K562 (cell line): ENCODE measurements at regions not wholly inside any gene's neighbourhood (a gene's known extent, or its start where the extent isn't known, plus 50 kb on each side); places are given as distances from the start of the nearest gene placed in this dataset.

ENCODE experiments used
- CEBPG ChIP-seq, 3 experiments: fragments of 200-800 bp in 1 of 3; sonication (Bioruptor generic) in 1 of 3; sonication (generic) in 1 of 3; formaldehyde crosslinking in 1 of 3; IDR thresholded peaks in 2 of 3; conservative IDR thresholded peaks in 1 of 3; 2 replicates each; pipeline versions ENCODE4 v1.6.1 to v1.8.0; 2016 to 2022; ENCODE audit warnings: missing compliant biosample characterization in 2 of 3, missing genetic modification characterization in 2 of 3, mild to moderate bottlenecking in 1 of 3, missing genetic modification reagents in 1 of 3
- E2F4 ChIP-seq: sonication (generic); formaldehyde crosslinking; IDR thresholded peaks from 2 replicates; pipeline ENCODE4 v1.8.0; 2022; ENCODE audit warnings: mild to moderate bottlenecking, low read depth, missing genetic modification reagents
- FOXK1 ChIP-seq: sonication (generic); formaldehyde crosslinking; IDR thresholded peaks from 2 replicates; pipeline ENCODE4 v1.8.0; 2022; ENCODE audit warnings: missing genetic modification reagents, mild to moderate bottlenecking, borderline replicate concordance
- GABPB1 ChIP-seq: sonication (generic); formaldehyde crosslinking; IDR thresholded peaks from 2 replicates; pipeline ENCODE4 v1.8.0; 2022; ENCODE audit warnings: mild to moderate bottlenecking, missing genetic modification reagents
- HIVEP1 ChIP-seq: fragments of 250-450 bp; sonication (Bioruptor Pico); IDR thresholded peaks from 2 replicates; pipeline ENCODE4 v1.4.0; 2020; ENCODE audit warnings: mild to moderate bottlenecking
- MXI1 ChIP-seq: IDR thresholded peaks from 2 replicates; pipeline ENCODE4 v1.6.1; 2011; ENCODE audit warnings: low read depth, mild to moderate bottlenecking, improper control_type of control experiment, low read length
- PHF8 ChIP-seq: fragments of 200-600 bp; sonication (generic); IDR thresholded peaks from 2 replicates; pipeline ENCODE4 v1.6.1; 2012; ENCODE audit warnings: mixed run types, mild to moderate bottlenecking, inconsistent platforms, low read length, moderate library complexity, borderline replicate concordance
- RBM22 ChIP-seq: fragments of 200-400 bp; formaldehyde crosslinking; IDR thresholded peaks from 2 replicates; pipeline ENCODE4 v1.6.1; 2018; ENCODE audit warnings: low read length, low read depth; ENCODE audit not compliant: poor library complexity, severe bottlenecking
- SAFB2 ChIP-seq: fragments of 200-400 bp; formaldehyde crosslinking; IDR thresholded peaks from 2 replicates; pipeline ENCODE4 v1.6.1; 2018; ENCODE audit warnings: borderline replicate concordance, low read length, low read depth, moderate library complexity; ENCODE audit not compliant: severe bottlenecking
- SETDB1 ChIP-seq: IDR thresholded peaks from one replicate; pipeline ENCODE4 v1.6.1; 2012; ENCODE audit warnings: low read length, control low read depth, inconsistent platforms
- SMARCC2 ChIP-seq: fragments of 450-650 bp; IDR thresholded peaks from 2 replicates; pipeline ENCODE4 v1.6.1; 2017; ENCODE audit warnings: antibody characterized with exemption, moderate library complexity, mild to moderate bottlenecking, low read depth
- TAF9B ChIP-seq: fragments of 450-650 bp; IDR thresholded peaks from 2 replicates; pipeline ENCODE4 v1.6.1; 2018; ENCODE audit warnings: mild to moderate bottlenecking; ENCODE audit not compliant: partially characterized antibody
- TBP ChIP-seq: optimal IDR thresholded peaks from 2 replicates; pipeline ENCODE3; 2011; ENCODE audit warnings: low read depth, low read length, improper control_type of control experiment
- TCF7 ChIP-seq: sonication (generic); IDR thresholded peaks from 2 replicates; pipeline ENCODE4 v1.6.1; 2016; ENCODE audit warnings: antibody characterized with exemption, borderline replicate concordance
- ZNF232 ChIP-seq: sonication (generic); formaldehyde crosslinking; IDR thresholded peaks from 2 replicates; pipeline ENCODE4 v1.8.0; 2022; ENCODE audit warnings: mild to moderate bottlenecking, missing genetic modification reagents
- ZNF384 ChIP-seq: IDR thresholded peaks from 2 replicates; pipeline ENCODE4 v1.6.1; 2012; ENCODE audit warnings: low read depth, low read length, improper control_type of control experiment
- ZNF395 ChIP-seq: fragments of 200-800 bp; sonication (Bioruptor generic); IDR thresholded peaks from 2 replicates; pipeline ENCODE4 v1.6.1; 2017; ENCODE audit warnings: missing genetic modification characterization, missing compliant biosample characterization
- ZNF398 ChIP-seq: fragments of 250-450 bp; sonication (Bioruptor Pico); IDR thresholded peaks from 2 replicates; pipeline ENCODE4 v1.8.0; 2021; ENCODE audit warnings: moderate library complexity, mild to moderate bottlenecking, inconsistent platforms
- ZNF77 ChIP-seq: fragments of 250-450 bp; sonication (Bioruptor Pico); IDR thresholded peaks from 2 replicates; pipeline ENCODE4 v1.5.0; 2020
- ZSCAN32 ChIP-seq: fragments of 450-650 bp; formaldehyde crosslinking; IDR thresholded peaks from 2 replicates; pipeline ENCODE4 v1.4.0; 2020; ENCODE audit warnings: mild to moderate bottlenecking, moderate library complexity
- TF ChIP-seq, protein P1 (sequence below), 3 experiments: fragments of 200-800 bp in 1 of 3; sonication (Bioruptor generic) in 1 of 3; sonication (generic) in 1 of 3; formaldehyde crosslinking in 1 of 3; IDR thresholded peaks; 2 replicates each; pipeline versions ENCODE4 v1.6.1 to v1.8.0; 2016 to 2022; ENCODE audit warnings: mild to moderate bottlenecking in 2 of 3, missing compliant biosample characterization in 2 of 3, missing genetic modification characterization in 2 of 3, missing genetic modification reagents in 1 of 3

DNA sequence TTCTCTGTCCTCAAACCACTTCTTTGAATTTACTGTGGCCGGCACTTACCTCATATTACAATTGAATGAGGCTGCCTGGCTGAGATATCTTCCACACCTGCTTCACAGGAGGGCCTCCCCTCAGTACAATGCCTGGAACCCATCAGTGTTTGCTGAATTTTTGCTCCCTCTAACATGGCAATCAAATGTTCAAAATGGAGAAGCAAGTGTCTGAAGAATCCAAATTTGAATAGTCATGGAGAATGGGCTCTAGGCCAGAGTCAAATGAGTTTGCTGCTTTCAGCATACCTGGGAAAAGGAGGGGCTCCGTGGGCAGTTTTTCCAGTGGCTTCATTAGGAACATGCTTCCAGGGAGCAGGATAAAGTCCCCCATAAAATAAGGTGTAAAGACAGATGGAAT is 564.8 kb downstream of the UTRN start (continued):
- no peak for TF ChIP-seq SMARCC2
- no peak for TF ChIP-seq ZNF77 (CRISPR knock-in tag)
- no peak for TF ChIP-seq TBP
- no peak for TF ChIP-seq CEBPG (CRISPR knock-in tag; IDR thresholded peaks at IDR 0.05)
- TF ChIP-seq CEBPG (tag; conservative IDR thresholded peaks at IDR 0.05 in 1 of 2, IDR thresholded peaks at IDR 0.05 in 1 of 2) = no peak
- no peak for TF ChIP-seq FOXK1 (CRISPR knock-in tag)
- TF ChIP-seq, protein P1, sequence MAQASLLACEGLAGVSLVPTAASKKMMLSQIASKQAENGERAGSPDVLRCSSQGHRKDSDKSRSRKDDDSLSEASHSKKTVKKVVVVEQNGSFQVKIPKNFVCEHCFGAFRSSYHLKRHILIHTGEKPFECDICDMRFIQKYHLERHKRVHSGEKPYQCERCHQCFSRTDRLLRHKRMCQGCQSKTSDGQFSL (CRISPR knock-in tag; IDR thresholded peaks at IDR 0.05) = no peak
- TF ChIP-seq, protein P1 (tag; IDR thresholded peaks at IDR 0.05) = peak in 1 of 2 experiments; percentile 84; a peak in 2 of 4 replicates
- no peak; the same call in 1 of the 2 replicates for TF ChIP-seq ZNF398 (CRISPR knock-in tag)
- TF ChIP-seq SETDB1 = no peak
- TF ChIP-seq ZNF384 = no peak
- TF ChIP-seq TAF9B = no peak
- no peak for TF ChIP-seq E2F4 (CRISPR knock-in tag)
- TF ChIP-seq ZNF395 (CRISPR knock-in tag) = 0 out of 2 replicates have a peak, but pooled peaks have one; percentile 36
- TF ChIP-seq SAFB2 = no peak
- no peak for TF ChIP-seq ZNF232 (CRISPR knock-in tag)
- no peak for TF ChIP-seq PHF8
- TF ChIP-seq HIVEP1 (CRISPR knock-in tag) = peak; percentile 54; the same call in 1 of the 2 replicates
- TF ChIP-seq TCF7 = no peak
- TF ChIP-seq RBM22 = no peak
- no peak for TF ChIP-seq ZSCAN32 (CRISPR knock-in tag)
- no peak for TF ChIP-seq MXI1
- TF ChIP-seq GABPB1 (CRISPR knock-in tag) = no peak
